ENCODE measurements at regions not wholly inside any gene's neighbourhood (a gene's known extent, or its start where the extent isn't known, plus 50 kb on each side); places are given as distances from the start of the nearest gene placed in this dataset.

GRCh38 chr3:76015496-76015895 lies 230.1 kb upstream of the ZNF717 start:
- TF ChIP-seq RFX5 (IDR thresholded peaks at IDR 0.05; ENCODE audit: low read depth, low read length) (no peak), CREB1 (IDR thresholded peaks at IDR 0.05; ENCODE audit: low read depth) (no peak), TCF12 (IDR thresholded peaks at IDR 0.05; ENCODE audit: low read depth, low read length) (no peak), CTCF (IDR thresholded peaks at IDR 0.05 in 2 of 3, conservative IDR thresholded peaks at IDR 0.05 in 1 of 3; ENCODE audit: control insufficient read depth in 2 of 3, extremely low read depth in 1 of 3, insufficient read depth in 1 of 3, low read depth in 3 of 3, low read length in 3 of 3) (no peak), MAX (IDR thresholded peaks at IDR 0.05; ENCODE audit: low read depth, low read length) (no peak), SUZ12 (IDR thresholded peaks at IDR 0.05; ENCODE audit: unreplicated experiment) (no peak), HDAC2 (IDR thresholded peaks at IDR 0.05) (no peak), TCF3 (IDR thresholded peaks at IDR 0.05; ENCODE audit: borderline replicate concordance, insufficient read depth, low read depth, low read length) (no peak), WRNIP1 (IDR thresholded peaks at IDR 0.05; ENCODE audit: borderline replicate concordance, low read depth, low read length) (no peak), GABPA (IDR thresholded peaks at IDR 0.05; ENCODE audit: low read depth) (no peak), SREBF2 (IDR thresholded peaks at IDR 0.05; ENCODE audit: low read length) (no peak), POLR2A (IDR thresholded peaks at IDR 0.05; ENCODE audit: low read depth, low read length) (no peak), EZH2 (IDR thresholded peaks at IDR 0.05; ENCODE audit: borderline replicate concordance, control insufficient read depth, low read depth, low read length) (no peak), RAD21 (IDR thresholded peaks at IDR 0.05; ENCODE audit: insufficient read depth, low read depth, low read length) (no peak)
